Retinal pigment epithelial cell (primary cell): ENCODE measurements at regions not wholly inside any gene's neighbourhood (a gene's known extent, or its start where the extent isn't known, plus 50 kb on each side); places are given as distances from the start of the nearest gene placed in this dataset.

ENCODE experiments used
- DNase-seq: peaks from one replicate; pipeline ENCODE4 v3.0.0-alpha.2; 2010; ENCODE audit warnings: low read depth
- H3K4me3 ChIP-seq: 2 replicates; pipeline ENCODE4 v1.5.1; 2011; ENCODE audit warnings: mild to moderate bottlenecking, low read length, control low read depth, moderate library complexity
- TF ChIP-seq, protein P1 (sequence below): conservative IDR thresholded peaks from 2 replicates; pipeline ENCODE4 v1.5.1; 2011; ENCODE audit warnings: low read depth, low read length, control low read depth, inconsistent platforms

DNA sequence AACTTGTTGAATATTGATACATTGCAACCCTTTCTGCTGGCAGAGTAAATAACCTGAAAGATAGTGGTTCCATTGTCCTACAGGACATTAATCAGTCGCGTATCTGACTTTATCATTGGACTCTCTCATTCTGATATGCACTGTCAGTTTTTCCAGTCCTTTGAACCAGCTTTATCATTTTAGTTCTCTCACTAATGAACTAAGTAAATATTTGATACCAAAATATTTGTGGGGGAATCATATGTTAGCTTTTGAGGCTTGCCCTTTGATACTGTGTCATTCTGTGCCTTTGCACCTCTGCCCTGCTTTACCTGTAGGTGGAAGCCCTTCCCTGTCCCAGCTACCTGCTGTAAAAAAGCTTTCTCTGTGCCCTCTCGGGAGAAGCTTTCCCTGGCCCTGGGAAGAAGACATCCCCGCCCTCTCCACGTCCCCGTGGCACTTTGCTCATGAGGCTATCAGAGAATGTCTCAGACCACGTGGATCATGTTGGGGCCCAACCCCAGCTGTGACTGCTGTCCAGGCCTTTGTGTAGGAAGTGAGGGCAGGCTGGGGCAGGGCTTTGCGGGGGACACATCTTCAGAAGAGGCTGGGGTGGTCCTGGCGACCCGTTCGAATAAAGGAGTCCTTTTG is 117.8 kb upstream of the NXT1 start:
- TF ChIP-seq, protein P1, sequence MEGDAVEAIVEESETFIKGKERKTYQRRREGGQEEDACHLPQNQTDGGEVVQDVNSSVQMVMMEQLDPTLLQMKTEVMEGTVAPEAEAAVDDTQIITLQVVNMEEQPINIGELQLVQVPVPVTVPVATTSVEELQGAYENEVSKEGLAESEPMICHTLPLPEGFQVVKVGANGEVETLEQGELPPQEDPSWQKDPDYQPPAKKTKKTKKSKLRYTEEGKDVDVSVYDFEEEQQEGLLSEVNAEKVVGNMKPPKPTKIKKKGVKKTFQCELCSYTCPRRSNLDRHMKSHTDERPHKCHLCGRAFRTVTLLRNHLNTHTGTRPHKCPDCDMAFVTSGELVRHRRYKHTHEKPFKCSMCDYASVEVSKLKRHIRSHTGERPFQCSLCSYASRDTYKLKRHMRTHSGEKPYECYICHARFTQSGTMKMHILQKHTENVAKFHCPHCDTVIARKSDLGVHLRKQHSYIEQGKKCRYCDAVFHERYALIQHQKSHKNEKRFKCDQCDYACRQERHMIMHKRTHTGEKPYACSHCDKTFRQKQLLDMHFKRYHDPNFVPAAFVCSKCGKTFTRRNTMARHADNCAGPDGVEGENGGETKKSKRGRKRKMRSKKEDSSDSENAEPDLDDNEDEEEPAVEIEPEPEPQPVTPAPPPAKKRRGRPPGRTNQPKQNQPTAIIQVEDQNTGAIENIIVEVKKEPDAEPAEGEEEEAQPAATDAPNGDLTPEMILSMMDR: no peak
- no peak for DNase-seq
- no peak overlapping the region for H3K4me3 ChIP-seq

DNA sequence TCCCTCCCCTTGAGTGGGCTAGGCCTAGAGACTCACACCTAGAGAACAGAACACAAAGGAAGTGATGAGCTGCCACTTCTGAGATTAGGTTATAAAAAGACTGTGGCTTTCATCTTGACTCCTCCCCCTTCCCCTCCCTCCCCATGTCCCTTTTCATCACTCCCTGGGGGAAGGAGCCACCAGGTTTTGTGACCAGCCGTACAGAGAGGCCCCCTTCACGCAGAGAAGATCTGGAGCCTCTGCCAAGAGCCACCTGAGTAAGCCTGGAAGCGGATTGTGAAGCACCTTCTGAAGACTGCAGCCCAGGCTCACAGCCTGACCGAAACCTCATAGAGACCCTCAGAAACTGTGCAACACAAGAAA is 118.4 kb upstream of the NXT1 start:
- TF ChIP-seq, protein P1: no peak
- DNase-seq: no peak
- no peak overlapping the region for H3K4me3 ChIP-seq

DNA sequence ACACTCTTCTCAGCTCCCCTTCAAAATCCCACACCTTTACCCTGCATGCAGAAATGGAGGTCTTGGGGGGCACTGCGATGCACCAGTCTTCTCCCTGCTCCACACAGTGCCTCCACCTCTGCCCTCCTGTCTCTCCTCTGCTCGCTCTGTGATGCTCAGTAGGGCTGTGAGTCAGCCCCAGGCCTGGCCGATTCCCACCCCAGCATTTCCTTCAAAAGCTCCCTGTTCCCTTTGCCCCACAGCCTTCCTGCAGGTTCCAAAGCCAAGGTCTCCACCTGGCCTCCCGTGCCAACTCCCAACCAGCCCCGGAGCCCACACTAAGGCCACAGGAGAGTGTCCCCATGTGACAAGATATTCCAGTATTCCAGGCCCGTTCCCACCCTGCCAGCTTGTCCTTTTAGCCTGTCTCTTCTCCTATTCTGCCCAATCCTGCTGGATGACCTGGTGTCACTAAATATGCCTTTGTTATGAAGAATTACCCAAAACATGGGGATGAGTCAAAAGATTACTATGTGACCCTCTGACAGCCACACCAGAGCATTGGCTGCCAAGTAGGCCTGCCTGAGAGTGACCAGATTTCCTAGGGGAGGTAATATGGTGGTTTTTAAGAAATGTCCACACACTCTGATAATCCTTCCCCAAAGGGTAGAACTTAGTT is 118.9 kb upstream of the NXT1 start:
- TF ChIP-seq, protein P1: no peak

DNA sequence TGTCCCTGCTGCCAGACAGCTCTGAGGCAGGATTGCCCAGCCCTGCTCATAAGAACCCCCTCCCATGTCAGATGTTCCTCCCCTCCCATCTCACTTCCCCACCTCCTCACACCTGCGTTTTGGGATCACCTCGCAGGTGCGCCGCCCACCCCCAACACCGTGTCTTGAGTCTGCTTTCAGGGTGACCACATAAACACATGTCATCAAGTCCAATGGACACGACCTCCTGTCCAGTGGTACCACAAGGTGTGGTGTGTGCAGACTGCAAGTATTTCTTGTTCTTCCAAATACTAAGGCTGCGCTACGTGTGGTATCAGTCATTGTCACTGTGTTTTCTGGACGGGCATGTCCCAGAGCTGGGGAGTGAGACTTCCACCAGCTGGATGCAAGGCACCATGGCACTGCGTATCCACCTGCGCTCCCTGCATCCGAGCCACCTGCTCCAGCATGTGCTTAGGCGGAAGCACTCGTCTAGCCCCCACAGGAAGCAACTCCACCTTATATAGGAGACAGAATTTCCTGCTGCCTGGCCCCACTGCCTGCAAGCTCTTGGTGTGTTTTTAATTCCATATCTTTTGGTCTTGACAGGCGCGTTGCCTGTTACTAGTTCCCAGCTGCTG is 119.7 kb upstream of the NXT1 start:
- TF ChIP-seq, protein P1: no peak

More for the DNA sequence above, 118.9 kb upstream of the NXT1 start:
- DNase-seq: no peak
- H3K4me3 ChIP-seq: no peak overlapping the region

DNA sequence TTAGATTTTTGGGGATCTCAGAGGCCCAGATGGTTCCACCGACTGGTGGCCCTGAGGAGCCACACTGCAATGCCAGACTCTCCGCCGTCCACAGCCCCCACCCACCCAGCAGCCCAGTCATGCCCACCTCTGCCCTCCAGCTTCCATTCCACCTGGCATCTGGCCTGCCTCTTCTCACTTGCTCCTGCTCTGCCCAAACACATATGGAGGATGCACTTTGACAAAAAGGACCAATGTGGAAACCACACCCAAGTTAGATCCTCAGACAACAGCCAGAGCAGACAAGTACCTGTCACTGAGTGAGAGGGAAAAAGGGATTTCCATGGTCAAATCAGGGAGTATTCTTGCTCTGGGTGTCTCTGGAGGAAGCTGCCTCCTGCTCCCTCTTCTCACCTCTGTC is 120.6 kb upstream of the NXT1 start:
- no peak overlapping the region for H3K4me3 ChIP-seq
- no peak for DNase-seq
- TF ChIP-seq, protein P1: no peak

More for the DNA sequence above, 119.7 kb upstream of the NXT1 start:
- H3K4me3 ChIP-seq: no peak overlapping the region
- no peak for DNase-seq

DNA sequence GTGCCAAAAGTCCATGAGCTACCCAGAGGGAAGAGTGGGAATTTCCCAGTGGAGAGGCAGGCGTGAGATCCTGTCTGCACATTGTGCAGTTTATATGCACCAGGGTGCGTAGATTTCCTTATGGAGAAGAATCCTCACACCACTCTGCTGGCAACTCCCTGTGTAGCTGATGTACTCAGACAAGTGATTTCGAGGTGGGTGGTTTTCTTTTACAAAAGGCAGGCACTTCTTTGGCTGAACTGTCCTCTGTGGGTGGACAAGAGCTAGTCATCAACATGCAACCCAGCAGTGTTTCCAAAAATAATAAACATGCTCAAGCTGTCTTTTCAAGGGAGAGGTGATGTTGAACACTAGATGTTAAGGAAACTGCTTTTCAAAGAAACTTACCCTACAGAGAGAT is 121.7 kb upstream of the NXT1 start:
- TF ChIP-seq, protein P1: no peak
- no peak for DNase-seq
- no peak overlapping the region for H3K4me3 ChIP-seq

DNA sequence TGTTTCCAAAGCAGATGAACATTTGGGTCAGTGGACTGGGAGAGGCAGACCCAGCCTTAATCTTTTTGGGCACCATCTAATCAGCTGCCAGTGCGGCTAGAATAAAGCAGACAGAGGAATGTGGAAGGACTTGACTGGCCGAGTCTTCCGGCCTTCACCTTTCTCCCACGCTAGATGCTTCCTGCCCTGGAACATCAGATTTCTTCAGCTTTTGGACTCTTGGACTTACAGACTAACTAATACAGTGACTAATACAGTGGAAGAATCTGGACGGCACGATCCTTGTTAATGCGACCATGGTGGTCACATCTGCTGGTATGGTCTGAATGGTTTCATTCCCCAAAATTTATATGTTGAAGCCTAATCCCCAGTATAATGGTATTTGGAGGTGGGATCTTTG is 122.6 kb upstream of the NXT1 start:
- no peak for DNase-seq
- H3K4me3 ChIP-seq: no peak overlapping the region
- TF ChIP-seq, protein P1: no peak
